ENCODE measurements at regions not wholly inside any gene's neighbourhood (a gene's known extent, or its start where the extent isn't known, plus 50 kb on each side); places are given as distances from the start of the nearest gene placed in this dataset.

- Histone ChIP-seq H3K27me3 (no peaks in the 10 kb centered on the region), H3K9me3 (no peaks in the 10 kb centered on the region), H3K4me3 (replicated peaks in 1 of 3) (no peak overlapping the region), H3K27ac (no peak overlapping the region), H3K36me3 (no peaks in the 10 kb centered on the region), H3K4me1 (no peaks in the 10 kb centered on the region)
- intact Hi-C loops (cut with DNase I): no loop called here
- 32 to 42% methylated on average over 1 of the region's 1 CpG for WGBS, 2 donors
- TF ChIP-seq, protein P1, sequence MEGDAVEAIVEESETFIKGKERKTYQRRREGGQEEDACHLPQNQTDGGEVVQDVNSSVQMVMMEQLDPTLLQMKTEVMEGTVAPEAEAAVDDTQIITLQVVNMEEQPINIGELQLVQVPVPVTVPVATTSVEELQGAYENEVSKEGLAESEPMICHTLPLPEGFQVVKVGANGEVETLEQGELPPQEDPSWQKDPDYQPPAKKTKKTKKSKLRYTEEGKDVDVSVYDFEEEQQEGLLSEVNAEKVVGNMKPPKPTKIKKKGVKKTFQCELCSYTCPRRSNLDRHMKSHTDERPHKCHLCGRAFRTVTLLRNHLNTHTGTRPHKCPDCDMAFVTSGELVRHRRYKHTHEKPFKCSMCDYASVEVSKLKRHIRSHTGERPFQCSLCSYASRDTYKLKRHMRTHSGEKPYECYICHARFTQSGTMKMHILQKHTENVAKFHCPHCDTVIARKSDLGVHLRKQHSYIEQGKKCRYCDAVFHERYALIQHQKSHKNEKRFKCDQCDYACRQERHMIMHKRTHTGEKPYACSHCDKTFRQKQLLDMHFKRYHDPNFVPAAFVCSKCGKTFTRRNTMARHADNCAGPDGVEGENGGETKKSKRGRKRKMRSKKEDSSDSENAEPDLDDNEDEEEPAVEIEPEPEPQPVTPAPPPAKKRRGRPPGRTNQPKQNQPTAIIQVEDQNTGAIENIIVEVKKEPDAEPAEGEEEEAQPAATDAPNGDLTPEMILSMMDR (IDR thresholded peaks at IDR 0.05): no peak
- no peak for TF ChIP-seq POLR2A (IDR thresholded peaks at IDR 0.05)
- no peak for DNase-seq
Observed at GRCh38 chr5:6117212-6117611, 261.1 kb downstream of the MED10 start.

GRCh38 chr5:6115852-6116251 lies 262.5 kb downstream of the MED10 start:
- no peak for DNase-seq
- no peak overlapping the region for H3K27ac ChIP-seq
- WGBS, 2 donors: 73 to 90% methylated on average over 4 of the region's 4 CpGs
- TF ChIP-seq POLR2A (IDR thresholded peaks at IDR 0.05): no peak
- TF ChIP-seq, protein P1 (IDR thresholded peaks at IDR 0.05): no peak
- H3K4me1 ChIP-seq: no peaks in the 10 kb centered on the region
- no peaks in the 10 kb centered on the region for H3K27me3 ChIP-seq
- no peaks in the 10 kb centered on the region for H3K9me3 ChIP-seq
- H3K4me3 ChIP-seq (replicated peaks in 1 of 3): no peak overlapping the region
- H3K36me3 ChIP-seq: no peaks in the 10 kb centered on the region
- intact Hi-C loops (cut with DNase I): no loop called here

DNA sequence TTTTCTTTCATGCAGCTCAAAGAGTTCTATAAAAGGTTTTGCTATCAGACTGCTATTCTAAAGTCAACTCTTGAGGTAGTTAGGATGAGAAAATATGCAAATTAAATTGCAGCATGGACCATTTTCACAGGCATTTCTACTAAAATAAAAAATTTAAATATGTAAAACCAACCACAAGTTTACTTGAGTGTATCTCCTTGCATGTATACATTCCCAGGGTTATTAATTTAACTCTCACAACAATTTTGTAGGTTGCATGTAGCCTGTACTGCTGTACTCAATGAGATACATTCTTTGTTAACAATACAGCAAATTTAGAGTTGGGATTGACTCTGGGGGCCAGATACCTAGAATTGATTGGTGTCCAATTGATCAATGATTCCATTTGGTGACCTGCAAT lies 265.8 kb downstream of the MED10 start:
- Histone ChIP-seq H3K27ac (no peak overlapping the region), H3K9me3 (no peaks in the 10 kb centered on the region), H3K4me1 (no peaks in the 10 kb centered on the region), H3K27me3 (no peaks in the 10 kb centered on the region), H3K36me3 (no peaks in the 10 kb centered on the region), H3K4me3 (replicated peaks in 1 of 3) (no peak overlapping the region)
- intact Hi-C loops (cut with DNase I): no loop called here
- DNase-seq: no peak
- TF ChIP-seq, protein P1 (IDR thresholded peaks at IDR 0.05): no peak
- no peak for TF ChIP-seq POLR2A (IDR thresholded peaks at IDR 0.05)

GRCh38 chr5:6112125-6112524 lies 266.2 kb downstream of the MED10 start:
- H3K4me1 ChIP-seq: no peaks in the 10 kb centered on the region
- 71 to 82% methylated on average over 3 of the region's 3 CpGs for WGBS, 2 donors
- H3K27ac ChIP-seq: no peak overlapping the region
- intact Hi-C loops (cut with DNase I): no loop called here
- no peak overlapping the region for H3K4me3 ChIP-seq (replicated peaks in 1 of 3)
- no peaks in the 10 kb centered on the region for H3K27me3 ChIP-seq
- H3K36me3 ChIP-seq: no peaks in the 10 kb centered on the region
- DNase-seq: no peak
- TF ChIP-seq, protein P1 (IDR thresholded peaks at IDR 0.05): no peak
- TF ChIP-seq POLR2A (IDR thresholded peaks at IDR 0.05): no peak
- H3K9me3 ChIP-seq: no peaks in the 10 kb centered on the region

DNA sequence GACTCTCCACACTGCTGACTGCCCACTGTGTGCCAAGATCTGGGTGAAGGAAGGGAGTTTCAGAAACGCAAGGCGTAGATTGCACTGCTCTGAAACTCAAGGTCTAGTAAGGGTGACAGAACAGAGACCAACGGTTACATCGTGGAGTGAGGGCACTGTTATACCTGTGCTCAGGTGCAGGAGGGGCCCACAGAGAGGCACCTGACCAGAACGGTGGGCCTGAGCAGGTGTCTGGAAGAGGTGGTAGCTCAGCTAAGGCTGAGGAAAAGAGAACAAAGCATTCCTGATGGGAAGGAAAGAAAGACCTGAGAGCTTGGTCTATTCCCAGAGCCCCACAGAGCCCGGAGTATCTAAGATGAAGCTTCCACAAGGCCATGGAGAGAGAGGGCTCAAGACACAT lies 267.2 kb downstream of the MED10 start:
- Histone ChIP-seq H3K9me3 (no peaks in the 10 kb centered on the region), H3K27me3 (no peaks in the 10 kb centered on the region), H3K36me3 (no peaks in the 10 kb centered on the region), H3K27ac (no peak overlapping the region), H3K4me1 (no peaks in the 10 kb centered on the region), H3K4me3 (replicated peaks in 1 of 3) (no peak overlapping the region)
- 83% methylated on average over 6 of the region's 6 CpGs for WGBS, 2 donors
- no peak for TF ChIP-seq POLR2A (IDR thresholded peaks at IDR 0.05)
- TF ChIP-seq, protein P1 (IDR thresholded peaks at IDR 0.05): no peak
- DNase-seq: no peak
- intact Hi-C loops (cut with DNase I): no loop called here

Data from thyroid gland (tissue), 4 donors.